Fibroblast of pulmonary artery (primary cell): ENCODE measurements at regions not wholly inside any gene's neighbourhood (a gene's known extent, or its start where the extent isn't known, plus 50 kb on each side); places are given as distances from the start of the nearest gene placed in this dataset.

Experiments
- DNase-seq: peaks from one replicate; pipeline ENCODE4 v3.0.0-alpha.2; 2010; ENCODE audit warnings: low read depth
- H3K4me3 ChIP-seq: replicated peaks from 2 replicates; pipeline ENCODE4 v1.5.1; 2011; ENCODE audit warnings: low read depth, mild to moderate bottlenecking, control low read depth, low read length, moderate library complexity
- TF ChIP-seq, protein P1 (sequence below): IDR thresholded peaks from 2 replicates; pipeline ENCODE4 v1.5.1; 2011; ENCODE audit warnings: mild to moderate bottlenecking, control low read depth, low read length, inconsistent platforms; ENCODE audit errors: missing control alignments

DNA sequence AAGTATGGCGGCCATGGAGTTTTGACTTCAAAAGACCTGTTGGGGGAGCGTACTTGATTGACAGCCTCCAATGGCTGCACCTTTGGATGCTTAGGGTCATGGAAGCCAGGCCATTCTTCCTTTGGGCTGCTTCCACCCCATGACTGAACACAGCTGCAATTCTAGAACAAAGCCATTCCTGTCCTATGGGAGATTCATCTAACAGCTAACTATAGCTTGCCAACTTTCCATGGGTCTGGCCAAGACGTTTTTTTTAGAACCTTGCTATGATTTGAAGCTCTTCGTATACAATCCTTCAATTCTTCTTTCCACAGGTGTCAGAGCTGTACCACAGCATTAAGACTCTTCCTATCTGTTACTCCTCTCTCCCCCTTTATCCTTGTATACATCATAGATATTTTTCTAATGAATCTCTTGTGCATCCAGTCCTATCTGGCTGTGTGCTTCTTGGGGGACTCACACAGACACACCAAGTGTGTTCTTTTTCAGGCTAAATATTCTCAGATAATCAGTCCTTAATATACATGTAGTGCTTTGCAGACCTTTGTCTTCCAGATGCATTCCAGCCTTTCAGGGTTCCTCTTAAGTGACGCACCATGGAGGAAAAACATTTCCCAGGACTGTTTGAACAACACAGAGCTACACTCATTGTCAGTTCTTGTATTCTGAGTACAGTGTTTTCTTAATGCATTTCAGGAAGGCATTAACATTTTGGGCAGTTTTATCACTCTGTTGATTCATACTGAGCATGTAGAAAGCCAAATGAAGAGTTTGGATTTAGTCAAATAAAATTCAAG is 198.9 kb downstream of the TAF11L14 start:
- TF ChIP-seq, protein P1, sequence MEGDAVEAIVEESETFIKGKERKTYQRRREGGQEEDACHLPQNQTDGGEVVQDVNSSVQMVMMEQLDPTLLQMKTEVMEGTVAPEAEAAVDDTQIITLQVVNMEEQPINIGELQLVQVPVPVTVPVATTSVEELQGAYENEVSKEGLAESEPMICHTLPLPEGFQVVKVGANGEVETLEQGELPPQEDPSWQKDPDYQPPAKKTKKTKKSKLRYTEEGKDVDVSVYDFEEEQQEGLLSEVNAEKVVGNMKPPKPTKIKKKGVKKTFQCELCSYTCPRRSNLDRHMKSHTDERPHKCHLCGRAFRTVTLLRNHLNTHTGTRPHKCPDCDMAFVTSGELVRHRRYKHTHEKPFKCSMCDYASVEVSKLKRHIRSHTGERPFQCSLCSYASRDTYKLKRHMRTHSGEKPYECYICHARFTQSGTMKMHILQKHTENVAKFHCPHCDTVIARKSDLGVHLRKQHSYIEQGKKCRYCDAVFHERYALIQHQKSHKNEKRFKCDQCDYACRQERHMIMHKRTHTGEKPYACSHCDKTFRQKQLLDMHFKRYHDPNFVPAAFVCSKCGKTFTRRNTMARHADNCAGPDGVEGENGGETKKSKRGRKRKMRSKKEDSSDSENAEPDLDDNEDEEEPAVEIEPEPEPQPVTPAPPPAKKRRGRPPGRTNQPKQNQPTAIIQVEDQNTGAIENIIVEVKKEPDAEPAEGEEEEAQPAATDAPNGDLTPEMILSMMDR: no peak
- DNase-seq: no peak

DNA sequence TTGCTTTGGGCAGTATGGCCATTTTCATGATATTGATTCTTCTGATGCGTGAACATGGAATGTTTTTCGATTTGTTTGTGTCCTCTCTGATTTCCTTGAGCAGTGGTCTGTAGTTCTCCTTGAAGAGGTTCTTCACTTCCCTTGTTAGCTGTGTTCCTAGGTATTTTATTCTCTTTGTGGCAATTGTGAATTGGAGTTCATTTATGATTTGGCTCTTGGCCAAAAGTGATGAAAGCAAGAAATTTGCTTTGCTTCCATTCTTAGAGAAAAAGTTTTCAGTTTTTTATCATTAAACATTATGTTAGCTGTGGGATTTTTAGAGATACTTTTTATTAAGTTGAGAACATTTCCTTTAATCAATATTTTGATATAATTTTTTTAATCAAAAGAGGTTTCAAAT is 203.5 kb downstream of the TAF11L14 start:
- TF ChIP-seq, protein P1: no peak

More for the DNA sequence above, 198.9 kb downstream of the TAF11L14 start:
- no peak overlapping the region for H3K4me3 ChIP-seq

DNA sequence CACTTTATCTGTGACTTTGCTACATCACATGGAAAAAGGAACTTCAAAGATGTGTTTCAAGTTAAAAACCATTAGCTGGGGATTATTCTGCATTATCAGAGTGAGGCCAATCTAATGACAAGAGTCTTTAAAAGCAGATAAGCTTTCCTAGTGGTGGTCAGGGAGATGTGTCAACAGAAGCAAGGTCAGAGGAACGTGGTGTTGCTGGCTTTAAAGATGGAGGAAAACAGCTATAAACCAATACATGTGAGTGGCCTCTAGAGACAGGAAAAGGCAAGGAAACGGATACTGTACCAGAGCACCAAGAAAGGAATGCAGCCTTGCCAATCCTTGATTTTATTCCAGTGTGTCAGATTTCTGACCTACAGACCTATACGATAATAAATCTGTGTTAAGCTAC is 204.2 kb downstream of the TAF11L14 start:
- TF ChIP-seq, protein P1: no peak
- no peak overlapping the region for H3K4me3 ChIP-seq
- DNase-seq: no peak

More for the DNA sequence above, 203.5 kb downstream of the TAF11L14 start:
- no peak for DNase-seq
- H3K4me3 ChIP-seq: no peak overlapping the region

DNA sequence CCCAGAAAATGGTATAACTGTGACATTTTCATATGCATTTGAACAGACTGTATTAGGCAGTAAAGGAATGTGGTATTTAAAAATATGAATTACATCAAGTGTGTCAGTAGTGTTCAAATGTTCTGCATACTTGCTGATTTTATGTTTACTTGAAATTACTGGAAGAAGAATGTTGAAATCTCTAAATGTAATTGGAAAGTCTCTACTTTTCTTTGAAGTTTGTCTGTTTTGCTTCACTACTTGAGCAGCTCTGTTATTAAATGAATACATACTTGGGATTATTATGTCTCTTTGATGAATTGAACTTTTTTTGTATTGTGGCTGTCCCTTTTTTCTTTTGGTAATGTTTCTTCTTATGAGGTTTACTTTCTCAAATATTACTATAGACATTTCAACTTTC is 205.6 kb downstream of the TAF11L14 start:
- TF ChIP-seq, protein P1: no peak
- H3K4me3 ChIP-seq: no peak overlapping the region
- DNase-seq: no peak

DNA sequence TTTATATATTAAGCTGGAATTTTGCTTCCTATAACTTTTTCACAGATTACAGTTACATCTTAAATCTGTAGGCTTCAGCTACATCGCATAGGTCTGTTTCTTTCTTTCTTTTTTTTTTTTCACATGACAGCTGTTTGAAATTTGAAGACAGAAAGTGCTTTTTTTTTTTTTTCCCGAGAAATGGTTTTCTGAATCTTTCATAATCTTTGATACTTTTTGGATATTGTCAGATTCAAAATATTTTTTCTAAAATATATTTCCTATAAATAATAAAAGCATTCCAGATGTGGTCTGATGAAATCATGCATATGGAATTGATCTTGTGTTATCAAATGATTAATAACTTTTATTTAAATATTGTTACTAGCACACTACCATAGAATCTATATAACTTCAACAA is 212.2 kb downstream of the TAF11L14 start:
- no peak for DNase-seq
- TF ChIP-seq, protein P1: no peak
- no peak overlapping the region for H3K4me3 ChIP-seq

DNA sequence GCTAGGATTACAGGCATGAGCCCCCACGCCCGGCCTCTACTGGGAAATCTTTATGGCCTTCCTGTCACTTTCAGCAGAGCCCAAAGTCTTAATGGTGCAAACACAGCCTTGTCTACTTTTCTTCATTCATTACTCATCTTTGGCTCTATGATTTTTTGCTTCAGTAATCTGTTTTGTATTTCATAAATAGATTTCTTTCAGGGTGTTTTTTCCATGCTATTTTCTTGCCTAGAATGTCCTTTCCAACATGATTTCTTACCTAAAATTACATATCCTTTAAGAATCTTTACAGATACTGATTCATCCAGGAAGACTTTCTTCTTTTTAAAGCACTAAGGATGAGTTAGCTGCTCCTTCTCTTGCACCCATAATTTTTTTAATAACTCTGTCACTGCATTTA is 213.0 kb downstream of the TAF11L14 start:
- TF ChIP-seq, protein P1: no peak
- DNase-seq: no peak
- no peak overlapping the region for H3K4me3 ChIP-seq

DNA sequence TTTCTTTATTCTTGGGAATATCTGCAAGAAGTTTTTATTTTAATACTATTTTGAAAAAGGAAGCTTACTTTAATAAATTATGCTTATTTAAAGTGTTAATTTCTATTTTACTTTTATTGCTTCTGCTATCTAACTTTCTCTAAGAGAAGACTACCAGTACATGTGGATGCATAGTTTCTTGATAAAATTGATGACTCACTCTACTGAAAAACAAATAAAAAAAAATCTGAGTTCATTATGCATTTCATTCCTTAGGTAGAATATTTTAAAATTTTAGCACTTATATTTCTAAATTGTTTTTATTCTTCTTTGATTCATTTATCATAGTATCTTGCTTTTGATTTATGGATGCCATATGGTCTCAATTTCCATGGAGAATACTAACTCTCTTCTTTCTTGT is 217.9 kb downstream of the TAF11L14 start:
- DNase-seq: no peak
- no peak overlapping the region for H3K4me3 ChIP-seq
- TF ChIP-seq, protein P1: no peak
